Muscle of leg (tissue), 3 donors: ENCODE measurements at regions not wholly inside any gene's neighbourhood (a gene's known extent, or its start where the extent isn't known, plus 50 kb on each side); places are given as distances from the start of the nearest gene placed in this dataset.

Experiments used
- DNase-seq: peaks from one replicate; pipeline ENCODE4 v3.0.0; 2013
- H3K27ac ChIP-seq: one replicate; pipeline ENCODE4 v1.5.1; 2013; ENCODE audit warnings: mild to moderate bottlenecking, low read length, control low read depth
- H3K27me3 ChIP-seq: one replicate; pipeline ENCODE4 v1.6.1; 2013; ENCODE audit warnings: low read length; ENCODE audit not compliant: control insufficient read depth, insufficient read depth
- H3K36me3 ChIP-seq: one replicate; pipeline ENCODE4 v1.6.1; 2013; ENCODE audit warnings: low read length; ENCODE audit not compliant: control insufficient read depth, insufficient read depth
- H3K4me1 ChIP-seq: one replicate; pipeline ENCODE4 v1.6.1; 2013; ENCODE audit warnings: low read length; ENCODE audit not compliant: control insufficient read depth, insufficient read depth
- H3K4me3 ChIP-seq: one replicate; pipeline ENCODE4 v1.5.1; 2013; ENCODE audit warnings: low read length, control low read depth
- H3K9me3 ChIP-seq: replicated peaks from 2 replicates; pipeline ENCODE4 v1.6.1; 2013; ENCODE audit warnings: low read depth, low read length; ENCODE audit not compliant: control insufficient read depth
- WGBS: methylation state at CpG from one replicate; pipeline ENCODE4 v1.1.5; 2013; ENCODE audit warnings: missing lambda C conversion rate; ENCODE audit not compliant: insufficient coverage; 5-methylcytosine and 5-hydroxymethylcytosine counted together

DNA sequence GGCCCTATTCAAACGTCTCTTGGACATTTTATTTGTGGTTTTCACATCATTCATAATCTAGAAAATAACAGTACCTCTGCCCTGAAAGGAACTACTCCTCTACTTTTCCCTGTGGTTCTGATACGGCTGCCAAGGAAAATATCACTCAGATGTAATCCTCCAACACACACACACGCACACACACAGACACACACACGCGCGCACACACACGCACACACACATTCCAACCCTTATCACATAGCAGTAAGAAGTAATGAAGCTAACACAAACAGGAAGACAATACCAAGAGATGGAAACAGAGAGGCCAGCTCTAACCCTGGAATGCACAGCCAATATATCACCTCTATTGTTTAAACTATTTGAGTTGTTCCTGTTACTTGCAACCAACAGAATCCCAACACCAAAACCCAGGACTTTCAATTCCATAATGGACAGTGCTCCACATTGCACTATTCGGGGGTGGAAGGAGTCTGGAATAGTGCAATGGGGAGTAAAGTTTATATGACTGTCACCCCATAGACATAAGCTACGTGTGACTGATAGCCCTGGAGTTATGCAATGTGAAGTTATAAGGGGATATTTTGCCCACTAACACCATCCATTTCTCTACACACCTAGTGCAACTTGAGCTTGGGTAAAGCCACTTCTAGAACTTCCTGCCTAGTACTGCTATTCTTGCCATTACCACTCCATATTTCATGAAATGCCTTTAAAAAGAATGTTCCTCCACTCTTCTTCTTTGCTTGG is 71.3 kb upstream of the FNDC3B start:
- Histone ChIP-seq H3K4me3 (no peak overlapping the region), H3K27me3 (no peaks in the 10 kb centered on the region), H3K36me3 (no peaks in the 10 kb centered on the region), H3K4me1 (peaks cover 11% of the 10 kb centered on the region), H3K27ac (peak overlapping the region; percentile 83), H3K9me3 (no peaks in the 10 kb centered on the region)
- 25% methylated on average over 2 of the region's 9 CpGs for WGBS
- peak; percentile 49 for DNase-seq

DNA sequence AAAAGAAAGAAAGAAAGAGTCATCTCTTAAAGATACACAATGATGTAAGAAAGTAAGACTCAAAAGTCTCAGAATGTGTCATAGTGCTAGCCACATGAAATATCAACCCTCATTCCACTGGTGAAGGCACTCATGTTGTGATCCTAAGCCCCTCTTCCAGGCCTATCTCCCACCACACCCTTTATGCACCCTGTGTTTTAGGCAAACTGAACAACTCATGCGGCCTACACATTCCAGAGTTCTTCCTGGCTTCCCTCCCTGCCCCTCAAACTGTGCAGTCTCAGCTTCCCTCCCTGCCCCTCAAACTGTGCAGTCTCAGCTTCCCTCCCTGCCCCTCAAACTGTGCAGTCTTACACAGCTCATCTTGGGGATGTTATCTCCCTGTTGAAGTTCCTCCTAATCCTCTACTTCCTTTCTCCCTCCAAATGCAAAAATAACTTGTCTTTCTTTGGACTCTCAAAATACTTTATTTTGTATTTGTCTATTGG is 69.0 kb upstream of the FNDC3B start:
- H3K27ac ChIP-seq = peak overlapping the region; percentile 59
- H3K36me3 ChIP-seq = no peaks in the 10 kb centered on the region
- H3K27me3 ChIP-seq = no peaks in the 10 kb centered on the region
- no peak for DNase-seq
- 78% methylated on average over 1 of the region's 1 CpG for WGBS
- no peaks in the 10 kb centered on the region for H3K9me3 ChIP-seq
- peaks cover 13% of the 10 kb centered on the region for H3K4me1 ChIP-seq
- no peak overlapping the region for H3K4me3 ChIP-seq

DNA sequence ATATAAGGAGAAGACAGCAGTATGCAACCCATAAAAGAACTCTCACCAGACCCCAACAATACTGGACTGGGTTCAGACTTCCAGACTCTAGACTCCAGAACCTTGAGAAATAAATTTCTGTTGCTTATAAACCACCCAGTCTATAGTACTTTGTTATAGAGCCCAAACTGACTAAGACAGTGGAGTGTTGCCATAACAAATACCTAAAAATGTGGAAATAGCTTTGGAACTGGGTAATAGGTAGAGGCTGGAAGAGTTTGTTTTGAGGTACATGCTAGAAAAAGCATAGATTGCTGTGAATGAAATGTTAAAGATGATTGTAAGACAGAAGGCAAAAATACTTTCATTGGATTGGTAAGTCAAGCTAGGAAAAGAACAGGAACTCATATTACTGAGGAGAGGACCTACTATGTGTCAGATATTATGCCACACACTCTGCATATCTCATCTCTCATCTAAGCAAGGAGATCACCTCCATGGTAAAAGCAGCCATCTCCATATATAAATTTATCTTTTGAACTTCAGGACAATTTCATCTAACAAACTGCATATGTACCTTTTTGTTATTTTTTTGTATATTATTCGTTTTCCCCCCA is 67.4 kb upstream of the FNDC3B start:
- WGBS = no CpG with 5 or more reads among the region's 1 CpG
- Histone ChIP-seq H3K4me1 (peaks cover 9% of the 10 kb centered on the region), H3K9me3 (no peaks in the 10 kb centered on the region), H3K27ac (peak overlapping the region; percentile 84), H3K4me3 (no peak overlapping the region), H3K36me3 (no peaks in the 10 kb centered on the region), H3K27me3 (no peaks in the 10 kb centered on the region)
- DNase-seq = no peak

DNA sequence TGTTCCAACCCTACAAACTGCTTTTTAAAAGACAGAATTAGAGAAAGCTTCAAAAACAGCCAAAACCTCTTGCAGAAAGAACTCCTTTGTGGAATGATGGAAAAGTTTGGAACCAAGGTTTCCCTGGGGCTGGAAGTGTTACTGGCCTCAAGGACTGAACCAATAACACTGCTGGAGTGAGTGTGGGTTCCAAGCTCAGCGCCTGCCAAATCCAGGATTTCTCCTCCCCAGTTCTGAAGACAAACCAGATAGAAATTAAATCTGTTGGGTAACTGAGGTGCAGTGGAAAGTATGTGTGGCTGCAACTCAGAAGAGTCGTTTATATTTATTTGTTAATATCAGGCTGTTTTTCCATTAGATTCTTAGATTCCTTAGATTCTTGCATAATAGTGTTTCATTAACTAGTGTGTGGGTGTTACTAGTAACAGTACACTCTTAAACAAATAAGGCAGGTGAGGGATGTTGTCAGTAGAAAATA is 66.5 kb upstream of the FNDC3B start:
- Histone ChIP-seq H3K4me1 (peaks cover 4% of the 10 kb centered on the region), H3K9me3 (no peaks in the 10 kb centered on the region), H3K4me3 (no peak overlapping the region), H3K36me3 (no peaks in the 10 kb centered on the region), H3K27me3 (no peaks in the 10 kb centered on the region), H3K27ac (peak overlapping the region; percentile 84)
- DNase-seq = peak; percentile 98
- WGBS = no CpG with 5 or more reads among the region's 2 CpGs

DNA sequence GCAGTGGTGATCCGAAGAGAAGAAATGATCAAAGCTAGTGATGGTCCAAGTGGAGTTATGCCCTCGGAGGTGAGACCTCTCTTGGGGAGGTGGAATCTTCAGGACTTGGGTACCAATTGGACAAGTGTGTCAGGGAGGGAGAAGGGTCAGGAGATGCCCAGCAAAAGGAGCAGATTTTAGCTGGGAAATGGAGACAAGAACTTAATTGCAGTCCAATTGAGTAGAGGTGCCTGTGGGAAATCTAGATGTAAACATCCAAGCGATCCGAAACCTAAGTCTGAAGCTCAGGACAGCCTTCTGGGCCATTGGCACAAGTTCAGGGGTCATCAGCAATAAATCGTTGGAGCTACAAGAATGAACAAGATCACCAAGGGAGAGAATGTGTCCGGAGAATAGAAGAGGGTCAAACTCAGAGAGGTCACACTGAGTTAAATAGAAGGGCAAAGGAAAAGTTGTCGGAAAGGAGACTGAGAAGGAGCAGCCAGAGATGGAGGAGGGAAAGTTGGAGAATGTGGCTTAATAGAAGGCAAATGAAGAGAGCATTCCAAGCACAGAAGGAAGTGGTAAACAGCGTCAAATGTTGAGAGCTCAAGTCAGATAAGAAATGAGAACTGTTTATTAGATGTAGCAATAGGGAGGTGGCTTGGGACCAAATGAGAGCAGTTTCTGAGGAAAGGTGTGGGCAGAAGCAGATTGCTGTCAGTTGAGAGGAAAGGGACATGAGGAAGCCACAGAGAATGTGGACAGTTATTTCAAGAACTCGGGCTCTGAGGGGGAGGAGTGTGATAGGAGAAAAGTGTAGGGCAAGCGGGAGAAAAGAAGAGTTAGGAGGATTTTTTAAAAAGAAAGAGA is 64.2 kb upstream of the FNDC3B start:
- Histone ChIP-seq H3K9me3 (no peaks in the 10 kb centered on the region), H3K27ac (no peak overlapping the region), H3K27me3 (no peaks in the 10 kb centered on the region), H3K36me3 (no peaks in the 10 kb centered on the region), H3K4me1 (peaks cover 4% of the 10 kb centered on the region), H3K4me3 (no peak overlapping the region)
- DNase-seq = no peak
- WGBS = 54% methylated on average over 10 of the region's 10 CpGs

DNA sequence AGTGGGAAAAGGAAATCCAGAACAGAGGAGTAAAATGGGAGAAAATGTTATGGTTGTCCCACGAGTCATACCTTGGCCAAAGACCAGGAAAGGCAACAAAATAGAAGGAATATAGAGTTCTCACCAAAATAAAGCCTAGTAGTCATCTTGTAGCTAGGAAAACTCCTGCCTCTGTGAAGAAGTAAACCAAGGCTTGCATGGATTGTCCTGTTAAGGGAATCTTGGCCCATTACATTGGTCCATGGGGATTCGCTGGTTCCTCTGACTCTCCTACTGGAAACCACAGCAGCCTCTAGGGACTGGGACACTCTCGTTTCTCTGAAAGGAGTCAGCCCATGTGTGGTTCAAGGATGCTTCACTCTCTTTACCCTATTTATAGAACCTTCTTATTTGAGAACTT is 62.9 kb upstream of the FNDC3B start:
- no peak for DNase-seq
- WGBS = no CpG with 5 or more reads among the region's 3 CpGs
- no peak overlapping the region for H3K27ac ChIP-seq

DNA sequence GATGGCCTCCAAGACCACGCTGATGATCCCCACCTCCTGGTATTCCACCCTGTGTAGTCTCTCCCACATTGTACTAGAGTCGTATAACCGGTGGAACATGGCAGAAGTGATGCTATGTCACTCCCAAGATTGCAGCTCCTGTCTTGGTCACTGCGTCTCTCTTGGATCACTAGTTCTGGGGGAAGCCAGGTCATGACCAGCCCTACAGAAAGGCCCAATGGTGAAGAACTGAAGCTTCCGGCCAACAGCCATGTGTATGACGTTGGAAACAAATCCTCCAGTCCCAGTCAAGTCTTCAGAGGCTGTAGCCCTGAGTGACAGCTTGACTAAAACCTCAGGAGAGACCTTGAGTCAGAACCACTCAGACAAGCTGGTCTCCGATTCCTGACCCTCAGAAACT is 61.9 kb upstream of the FNDC3B start:
- no peak for DNase-seq
- Histone ChIP-seq H3K4me1 (peaks cover 4% of the 10 kb centered on the region), H3K4me3 (no peak overlapping the region), H3K27me3 (no peaks in the 10 kb centered on the region), H3K27ac (no peak overlapping the region), H3K9me3 (no peaks in the 10 kb centered on the region), H3K36me3 (no peaks in the 10 kb centered on the region)
- 96% methylated on average over 5 of the region's 7 CpGs for WGBS

More for the DNA sequence above, 62.9 kb upstream of the FNDC3B start:
- Histone ChIP-seq H3K4me3 (no peak overlapping the region), H3K36me3 (no peaks in the 10 kb centered on the region), H3K27me3 (no peaks in the 10 kb centered on the region), H3K9me3 (no peaks in the 10 kb centered on the region), H3K4me1 (peaks cover 4% of the 10 kb centered on the region)

DNA sequence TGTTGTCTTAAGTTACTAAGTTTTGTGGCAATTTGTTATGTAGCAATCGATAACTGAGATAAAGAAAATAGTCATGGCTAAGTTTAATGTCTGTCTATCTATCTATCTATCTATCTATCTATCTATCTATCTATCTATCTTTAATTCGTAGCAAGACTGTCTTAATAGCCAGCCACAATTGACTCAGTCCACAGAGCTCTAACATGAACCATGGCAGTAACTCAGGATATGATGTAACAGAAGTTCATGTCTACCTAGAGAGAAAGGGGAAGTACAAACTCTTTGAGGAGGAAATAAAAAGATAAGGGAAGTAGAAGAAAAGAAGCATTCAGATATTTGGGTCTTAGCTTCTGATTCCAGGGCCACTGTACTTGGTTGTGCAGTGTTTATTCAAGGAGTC is 61.5 kb upstream of the FNDC3B start:
- Histone ChIP-seq H3K9me3 (no peaks in the 10 kb centered on the region), H3K27me3 (no peaks in the 10 kb centered on the region), H3K4me1 (peaks cover 4% of the 10 kb centered on the region), H3K36me3 (no peaks in the 10 kb centered on the region), H3K27ac (no peak overlapping the region), H3K4me3 (no peak overlapping the region)
- no CpG with 5 or more reads among the region's 2 CpGs for WGBS
- no peak for DNase-seq

DNA sequence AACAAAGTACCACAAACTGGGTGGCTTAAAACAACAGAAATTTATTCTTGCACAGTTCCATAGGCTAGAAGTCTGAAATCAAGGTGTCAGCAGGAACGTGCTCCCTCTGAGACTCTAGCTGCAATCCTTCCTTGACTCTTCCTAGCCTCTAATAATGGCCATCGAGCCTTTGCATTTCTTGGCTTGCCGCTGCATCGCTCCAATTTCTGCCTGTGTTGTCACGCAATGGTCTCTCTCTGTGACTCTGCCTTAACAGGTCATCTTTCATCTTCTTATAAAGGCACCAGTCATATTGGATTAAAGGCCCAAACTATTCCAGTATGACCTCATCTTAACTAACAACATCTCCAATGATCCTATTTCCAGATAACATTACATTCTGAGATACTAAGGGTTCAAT is 61.0 kb upstream of the FNDC3B start:
- no peaks in the 10 kb centered on the region for H3K27me3 ChIP-seq
- H3K9me3 ChIP-seq = no peaks in the 10 kb centered on the region
- no peak overlapping the region for H3K27ac ChIP-seq
- H3K4me1 ChIP-seq = peaks cover 3% of the 10 kb centered on the region
- 92% methylated on average over 5 of the region's 5 CpGs for WGBS
- no peak overlapping the region for H3K4me3 ChIP-seq
- no peak for DNase-seq
- H3K36me3 ChIP-seq = no peaks in the 10 kb centered on the region

DNA sequence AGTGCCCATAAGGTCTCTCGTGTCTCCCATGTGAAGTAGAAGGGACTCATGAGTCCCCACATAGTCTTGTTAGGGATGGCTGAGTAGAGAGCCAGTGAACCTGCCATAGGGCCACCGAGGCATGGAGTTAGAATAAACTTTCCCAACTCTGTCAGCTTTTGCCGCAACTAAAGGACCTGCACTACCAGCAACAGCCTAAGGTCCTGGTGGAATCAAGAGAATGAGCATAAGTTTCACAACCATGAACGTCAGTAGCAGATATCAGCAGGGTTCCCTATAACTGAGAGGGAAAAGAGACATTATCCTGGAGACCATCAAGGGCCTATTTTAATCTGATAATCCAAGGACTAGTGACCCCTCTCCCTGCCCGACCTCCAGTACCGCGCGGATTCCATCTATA is 60.3 kb upstream of the FNDC3B start:
- WGBS = 76% methylated on average over 2 of the region's 8 CpGs
- DNase-seq = no peak
- Histone ChIP-seq H3K4me1 (peaks cover 3% of the 10 kb centered on the region), H3K4me3 (no peak overlapping the region), H3K9me3 (no peaks in the 10 kb centered on the region), H3K36me3 (no peaks in the 10 kb centered on the region), H3K27me3 (no peaks in the 10 kb centered on the region), H3K27ac (no peak overlapping the region)
